Stomach (tissue), 8 donors: ENCODE measurements at regions not wholly inside any gene's neighbourhood (a gene's known extent, or its start where the extent isn't known, plus 50 kb on each side); places are given as distances from the start of the nearest gene placed in this dataset.
A peak's percentile ranks its signal among the peaks of the same experiment; 100 is the strongest.

Experiments
- DNase-seq, 2 donors: peaks; one replicate each; pipeline versions ENCODE4 v3.0.0 to v3.0.0-alpha.2; 2013 to 2019
- H3K27ac ChIP-seq, 5 donors: fragments of 200-600 bp in 4 of 5; sonication (generic) in 4 of 5; one replicate each; pipeline ENCODE4 v1.5.1; 2013 to 2019; ENCODE audit warnings: mild to moderate bottlenecking in 1 of 5, moderate library complexity in 1 of 5
- H3K27me3 ChIP-seq, 3 donors: fragments of 200-600 bp; sonication (generic); one replicate each; pipeline ENCODE4 v1.5.1; 2017 to 2019; ENCODE audit warnings: mixed run types in 1 of 3
- H3K36me3 ChIP-seq, 4 donors: fragments of 200-600 bp; sonication (generic); 1 replicate in 3 of 4; 2 replicates in 1 of 4; pipeline ENCODE4 v1.5.1; 2016 to 2019
- H3K4me1 ChIP-seq, 4 donors: fragments of 200-600 bp; sonication (generic); one replicate each; pipeline ENCODE4 v1.5.1; 2016 to 2019
- H3K4me3 ChIP-seq, 4 donors: fragments of 200-600 bp; sonication (generic) in 3 of 4; one replicate each; pipeline ENCODE4 v1.5.1; 2016 to 2019; ENCODE audit warnings: mild to moderate bottlenecking in 1 of 4
- H3K9me3 ChIP-seq, 4 donors: fragments of 200-600 bp; sonication (generic); one replicate each; pipeline ENCODE4 v1.5.1; 2016 to 2019
- EP300 ChIP-seq: sonication (generic); formaldehyde crosslinking; IDR thresholded peaks from one replicate; pipeline ENCODE4 v1.6.1; 2017; ENCODE audit warnings: antibody characterized with exemption
- POLR2A ChIP-seq, 4 donors: fragments of 450-650 bp; IDR thresholded peaks; one replicate each; pipeline ENCODE4 v1.6.1; 2016; ENCODE audit warnings: antibody characterized with exemption in 4 of 4, control low read depth in 2 of 4, mild to moderate bottlenecking in 1 of 4, moderate library complexity in 1 of 4
- POLR2AphosphoS5 ChIP-seq, 3 donors: sonication (generic); formaldehyde crosslinking; IDR thresholded peaks; one replicate each; pipeline ENCODE4 v1.6.1; 2016; ENCODE audit warnings: antibody characterized with exemption in 3 of 3
- WGBS, 5 donors: extraction: QIAGEN DNeasy Blood & Tissue Kit in 3 of 5; methylation state at CpG; one replicate each; pipeline versions ENCODE4 v1.1.5 to v1.1.7; 2013 to 2018; 5-methylcytosine and 5-hydroxymethylcytosine counted together
- intact Hi-C: fragments of 100-400 bp; cut with DNase I; formaldehyde crosslinking; loops from one replicate; pipeline ENCODE4 v1.15.1; 2023; ENCODE audit warnings: low total_unique reads
- TF ChIP-seq, protein P1 (sequence below), 7 experiments: fragments of 450-650 bp in 4 of 7; fragments of 200-600 bp in 3 of 7; sonication (generic) in 3 of 7; IDR thresholded peaks; one replicate each; pipeline ENCODE4 v1.5.1; 2016 to 2019; ENCODE audit warnings: antibody characterized with exemption in 7 of 7, control low read depth in 2 of 7, mild to moderate bottlenecking in 1 of 7
- donor health status: healthy with polysubstance abuse.
- donor health status: Bipolar disorder and iron deficiency.
- donor health status: healthy.

DNA sequence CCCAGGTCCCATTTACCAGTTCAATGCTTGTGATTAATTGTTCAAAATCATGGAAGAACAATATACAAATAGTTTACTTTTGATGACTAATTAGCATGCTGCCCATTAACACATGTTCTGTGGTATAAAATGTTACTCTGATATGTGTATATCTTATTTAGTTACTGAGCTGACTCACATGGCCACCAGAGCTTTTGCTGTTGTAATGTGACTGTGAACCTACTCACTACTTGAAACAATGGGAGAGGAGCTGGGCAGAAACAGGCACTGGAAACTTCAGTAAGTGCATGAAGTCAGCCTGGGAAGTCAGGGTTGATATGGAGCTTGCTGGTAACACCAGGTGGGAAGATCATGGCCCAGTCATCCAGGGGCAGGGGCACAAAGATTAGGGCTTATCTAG, 72.7 kb upstream of the MAD2L1 start:
- Histone ChIP-seq H3K9me3 (no peaks in the 10 kb centered on the region), H3K4me3 (no peak overlapping the region), H3K36me3 (no peaks in the 10 kb centered on the region), H3K27ac (no peak overlapping the region), H3K27me3 (no peaks in the 10 kb centered on the region), H3K4me1 (no peaks in the 10 kb centered on the region)
- intact Hi-C loops, result no loop called here
- DNase-seq, result no peak
- TF ChIP-seq, protein P1, sequence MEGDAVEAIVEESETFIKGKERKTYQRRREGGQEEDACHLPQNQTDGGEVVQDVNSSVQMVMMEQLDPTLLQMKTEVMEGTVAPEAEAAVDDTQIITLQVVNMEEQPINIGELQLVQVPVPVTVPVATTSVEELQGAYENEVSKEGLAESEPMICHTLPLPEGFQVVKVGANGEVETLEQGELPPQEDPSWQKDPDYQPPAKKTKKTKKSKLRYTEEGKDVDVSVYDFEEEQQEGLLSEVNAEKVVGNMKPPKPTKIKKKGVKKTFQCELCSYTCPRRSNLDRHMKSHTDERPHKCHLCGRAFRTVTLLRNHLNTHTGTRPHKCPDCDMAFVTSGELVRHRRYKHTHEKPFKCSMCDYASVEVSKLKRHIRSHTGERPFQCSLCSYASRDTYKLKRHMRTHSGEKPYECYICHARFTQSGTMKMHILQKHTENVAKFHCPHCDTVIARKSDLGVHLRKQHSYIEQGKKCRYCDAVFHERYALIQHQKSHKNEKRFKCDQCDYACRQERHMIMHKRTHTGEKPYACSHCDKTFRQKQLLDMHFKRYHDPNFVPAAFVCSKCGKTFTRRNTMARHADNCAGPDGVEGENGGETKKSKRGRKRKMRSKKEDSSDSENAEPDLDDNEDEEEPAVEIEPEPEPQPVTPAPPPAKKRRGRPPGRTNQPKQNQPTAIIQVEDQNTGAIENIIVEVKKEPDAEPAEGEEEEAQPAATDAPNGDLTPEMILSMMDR (IDR thresholded peaks at IDR 0.05), result no peak
- TF ChIP-seq EP300 (no peak), POLR2AphosphoS5 (IDR thresholded peaks at IDR 0.05) (no peak)

DNA sequence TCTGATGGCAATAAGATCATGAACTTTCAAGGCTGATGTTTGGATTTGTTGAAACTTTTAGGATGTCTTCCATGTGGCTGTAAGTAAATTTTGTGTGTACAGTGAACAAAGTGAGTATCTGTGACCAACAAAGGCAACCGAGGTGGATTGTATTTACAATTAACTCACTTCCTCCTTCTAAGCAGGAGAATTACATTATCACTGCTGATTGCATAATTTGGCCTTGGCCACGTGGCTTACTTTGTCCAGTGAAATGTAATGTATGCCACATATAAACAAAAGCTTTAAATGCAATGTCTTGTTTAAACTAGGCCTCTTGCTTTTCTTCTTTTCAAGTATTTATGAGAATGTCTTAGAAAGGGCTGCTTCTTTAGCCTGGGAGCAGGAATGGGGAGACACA, 66.3 kb upstream of the MAD2L1 start:
- WGBS, 5 donors, result 7 to 13% (median 9%) methylated on average over 2 of the region's 2 CpGs
- TF ChIP-seq POLR2A (IDR thresholded peaks at IDR 0.05), result no peak

GRCh38 chr4:120130786-120131185, 64.1 kb upstream of the MAD2L1 start:
- intact Hi-C loops, result no loop called here

More for the DNA sequence above, 66.3 kb upstream of the MAD2L1 start:
- intact Hi-C loops, result no loop called here
- H3K9me3 ChIP-seq, result no peaks in the 10 kb centered on the region
- no peak overlapping the region for H3K4me3 ChIP-seq
- H3K27me3 ChIP-seq, result no peaks in the 10 kb centered on the region
- H3K36me3 ChIP-seq, result no peaks in the 10 kb centered on the region
- peak in 1 of 2 donors; percentile 14 for DNase-seq
- H3K27ac ChIP-seq, result no peak overlapping the region
- no peaks in the 10 kb centered on the region for H3K4me1 ChIP-seq

More at GRCh38 chr4:120130786-120131185, 64.1 kb upstream of the MAD2L1 start:
- no peak overlapping the region for H3K4me3 ChIP-seq
- no peak overlapping the region for H3K27ac ChIP-seq
- H3K4me1 ChIP-seq, result no peaks in the 10 kb centered on the region
- H3K27me3 ChIP-seq, result no peaks in the 10 kb centered on the region
- WGBS, 5 donors, result 65 to 79% (median 73%) methylated on average over 2 of the region's 2 CpGs
- H3K9me3 ChIP-seq, result no peaks in the 10 kb centered on the region
- no peak for TF ChIP-seq EP300
- TF ChIP-seq, protein P1 (IDR thresholded peaks at IDR 0.05), result no peak
- no peaks in the 10 kb centered on the region for H3K36me3 ChIP-seq
- no peak for DNase-seq
